NCI-H510A (cell line): ENCODE measurements at regions not wholly inside any gene's neighbourhood (a gene's known extent, or its start where the extent isn't known, plus 50 kb on each side); places are given as distances from the start of the nearest gene placed in this dataset.
"Not testable (repeated sequence)": the region's sequence is repeated elsewhere in the genome, so short reads cannot be mapped to it uniquely, and the experiment has no call there.

Experiments used
- DNase-seq: peaks from one replicate; lab custom pipeline; 2025; lab: John Stamatoyannopoulos, UW

DNA sequence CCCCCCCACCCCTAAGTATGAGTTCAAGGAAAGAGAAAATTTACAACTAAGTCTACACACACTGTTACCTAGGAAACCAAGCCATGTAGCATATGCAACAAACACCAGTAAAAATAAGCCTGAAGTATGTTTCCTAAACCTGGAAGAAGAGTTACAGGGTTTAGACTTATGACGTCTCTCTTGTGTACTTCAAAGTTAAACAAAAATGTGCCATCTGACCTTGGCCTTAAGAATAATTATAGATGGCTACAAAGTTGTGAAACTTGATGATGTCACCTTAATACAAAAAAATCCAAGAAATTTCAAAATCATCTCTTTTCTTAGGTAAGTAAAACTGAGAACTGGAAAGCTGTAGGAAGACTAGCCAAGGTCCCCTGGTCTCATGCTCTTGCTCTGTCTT, 297.6 kb upstream of the NRXN1 start:
- no peak for DNase-seq

DNA sequence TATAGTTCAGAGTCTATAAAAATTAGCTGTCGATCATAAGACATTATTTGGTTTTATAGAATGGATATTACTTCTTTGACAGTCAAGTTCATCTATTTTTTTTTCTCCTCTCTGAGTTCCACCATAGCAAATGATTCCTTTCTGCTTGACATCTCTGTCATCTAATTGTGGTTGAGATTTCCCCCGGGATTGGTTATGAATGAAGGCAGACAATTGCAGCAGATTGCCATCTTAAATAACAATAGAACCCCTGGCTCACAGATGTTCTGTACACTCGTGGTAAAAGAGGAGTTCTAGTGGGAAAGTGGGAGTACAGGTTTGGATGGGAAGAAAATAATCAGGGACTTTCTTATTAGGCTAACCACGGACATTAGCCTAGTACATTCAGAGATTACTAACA, 292.1 kb upstream of the NRXN1 start:
- no peak for DNase-seq

DNA sequence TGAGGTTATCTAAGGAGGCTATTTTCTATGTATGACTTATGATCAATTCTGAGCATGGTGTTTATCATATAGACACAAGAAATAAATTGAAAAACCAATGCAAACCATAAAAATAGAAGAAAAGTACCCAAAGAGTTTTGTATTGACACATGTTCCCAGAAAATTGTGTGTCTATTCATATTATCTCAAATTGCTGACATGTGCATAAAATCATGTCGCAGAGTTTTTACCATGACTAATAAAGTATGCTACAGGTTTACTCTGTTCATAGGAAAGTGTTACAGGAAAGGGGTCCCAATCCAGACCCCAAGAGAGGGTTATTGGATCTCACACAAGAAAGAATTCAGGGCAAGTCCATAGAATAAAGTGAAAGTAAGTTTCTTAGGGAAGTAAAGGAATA, 290.7 kb upstream of the NRXN1 start:
- DNase-seq, result no peak

DNA sequence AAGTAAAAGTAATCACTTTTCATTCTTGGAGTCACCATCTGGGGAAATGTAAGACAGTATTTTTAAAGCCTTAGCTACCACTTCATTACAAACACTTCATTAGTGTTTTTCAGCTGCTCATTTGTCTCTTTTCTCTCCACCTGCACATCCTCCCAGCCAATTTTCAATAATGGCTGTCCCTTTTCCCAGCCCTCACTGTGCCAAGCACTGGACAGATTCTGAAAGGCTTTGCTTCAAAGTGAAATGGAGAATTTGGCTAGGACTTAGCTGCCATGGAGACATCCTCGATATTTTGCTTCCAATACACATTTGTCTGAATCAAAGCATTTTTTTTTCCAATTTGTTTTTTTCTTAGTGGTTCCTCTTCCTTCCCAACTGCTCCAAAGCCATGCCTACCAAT, 272.4 kb upstream of the NRXN1 start:
- DNase-seq, result no peak

DNA sequence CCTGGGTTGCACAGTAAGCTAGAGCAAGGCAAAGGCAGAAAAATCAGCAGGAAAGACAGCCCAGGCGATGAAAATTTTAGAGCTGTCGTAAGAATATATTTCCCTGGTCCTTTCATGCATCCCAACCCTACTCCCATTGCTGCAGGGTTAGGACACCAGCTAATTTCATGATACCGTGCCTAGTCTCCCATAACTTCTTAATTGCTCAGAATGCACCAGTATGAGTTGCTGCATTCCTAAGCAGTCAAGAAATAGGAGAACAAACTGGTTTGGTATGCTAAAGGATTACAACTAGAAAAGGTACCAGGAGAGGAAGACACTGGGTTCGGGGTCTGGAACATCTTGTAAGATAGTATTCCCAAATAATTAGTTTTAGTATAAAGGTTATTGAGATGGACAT, 269.4 kb upstream of the NRXN1 start:
- no peak for DNase-seq

DNA sequence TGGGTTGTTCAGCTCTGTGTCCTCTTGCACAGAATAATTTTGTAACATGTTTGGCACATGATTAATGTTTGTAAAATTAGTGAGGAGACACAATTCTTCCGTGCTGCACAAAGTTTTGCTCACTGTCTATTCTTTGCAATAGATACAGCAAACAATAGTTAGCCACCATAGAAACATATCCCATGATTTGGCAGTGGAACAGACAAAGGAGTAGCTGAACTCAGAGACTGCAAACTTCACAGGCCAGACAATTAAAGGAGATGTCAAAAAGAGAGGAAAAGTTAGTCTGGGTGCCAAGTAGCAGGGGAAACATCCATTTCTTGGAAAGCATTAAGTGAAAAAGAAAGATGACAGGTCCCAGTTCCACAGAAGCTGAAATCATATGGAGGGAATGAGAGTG, 267.4 kb upstream of the NRXN1 start:
- DNase-seq, result no peak

DNA sequence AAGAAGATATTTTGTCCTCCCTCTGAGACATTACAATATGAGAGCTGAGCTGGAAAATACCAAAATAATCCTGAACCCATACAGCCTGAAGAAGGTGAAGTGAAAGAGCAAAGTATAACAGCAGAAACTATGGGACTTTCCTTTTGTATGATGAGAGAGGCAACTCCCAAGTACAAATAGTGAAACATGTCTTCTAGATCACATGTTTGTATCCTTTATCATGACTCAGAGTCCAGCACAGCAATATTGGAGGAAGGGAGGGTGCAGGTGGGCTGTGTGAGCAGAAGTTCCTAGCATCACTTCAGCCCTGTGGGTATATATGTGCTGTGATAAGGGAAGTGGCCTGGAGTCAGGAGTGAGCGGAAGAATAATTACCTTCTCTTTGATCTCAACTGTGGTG, 265.6 kb upstream of the NRXN1 start:
- no peak for DNase-seq

DNA sequence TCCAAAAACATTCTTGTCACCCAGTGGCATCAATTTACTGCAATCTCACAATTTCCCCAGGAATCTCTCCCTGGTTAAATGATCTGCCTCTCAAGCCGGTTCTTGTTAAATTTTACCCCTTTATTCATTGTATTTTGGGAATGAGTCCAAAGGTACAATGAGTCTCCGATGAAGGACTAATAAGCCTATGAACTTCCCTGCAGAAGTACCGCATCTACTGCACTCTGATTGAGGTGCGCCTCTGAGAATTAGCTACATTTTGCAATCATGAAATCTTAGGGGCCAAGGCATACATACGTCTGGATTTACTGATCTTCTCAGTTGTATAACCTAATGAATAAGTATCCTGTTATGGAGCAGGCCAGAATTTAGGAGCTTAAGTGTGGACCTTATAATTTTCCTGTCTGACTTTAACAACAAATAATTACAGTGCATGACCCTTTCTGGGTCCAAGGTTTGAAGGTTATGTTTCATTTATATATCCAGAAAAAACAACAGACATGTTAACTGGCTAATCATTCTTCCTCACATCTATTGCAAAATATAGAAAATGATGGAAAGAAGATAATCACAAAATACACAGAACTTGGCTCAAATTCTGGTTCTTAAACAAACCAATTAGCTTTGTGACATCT, 261.8 kb upstream of the NRXN1 start:
- no peak for DNase-seq

DNA sequence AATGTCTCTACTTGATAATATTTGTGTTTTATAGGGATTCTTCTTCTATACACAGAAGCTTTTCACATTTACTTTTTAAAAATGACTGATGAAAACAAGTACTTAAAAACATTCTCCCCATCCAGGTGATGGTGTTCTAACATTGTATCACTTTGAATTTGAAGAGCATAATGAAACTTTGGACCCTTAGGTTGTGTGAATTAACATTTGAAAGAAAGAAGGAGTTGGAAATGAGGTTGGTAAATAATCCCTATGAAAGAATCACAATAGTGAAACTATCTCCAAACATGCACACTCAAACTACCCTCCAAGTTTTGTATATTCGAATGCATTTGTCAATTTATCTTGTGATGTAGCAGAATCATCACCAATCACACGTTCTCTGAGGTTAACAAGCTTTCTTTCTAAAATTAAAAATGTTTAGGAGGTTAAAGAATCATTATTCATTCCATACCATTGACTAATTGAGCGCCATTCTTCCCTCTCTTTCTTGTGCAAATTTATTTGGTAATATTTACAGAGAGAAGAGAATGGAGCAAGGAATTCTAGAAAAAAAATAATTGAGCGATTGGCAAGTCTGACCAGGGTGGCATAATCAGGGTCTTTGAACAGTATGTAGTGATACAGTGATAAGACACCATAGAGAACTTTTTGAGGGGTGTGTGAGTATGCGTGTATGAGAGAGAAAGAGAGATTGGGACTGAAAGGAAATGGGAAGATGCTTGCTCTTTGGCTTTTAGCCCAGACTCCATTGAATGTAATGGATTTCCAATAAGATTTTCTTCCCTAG, 260.0 kb upstream of the NRXN1 start:
- DNase-seq, result no peak

DNA sequence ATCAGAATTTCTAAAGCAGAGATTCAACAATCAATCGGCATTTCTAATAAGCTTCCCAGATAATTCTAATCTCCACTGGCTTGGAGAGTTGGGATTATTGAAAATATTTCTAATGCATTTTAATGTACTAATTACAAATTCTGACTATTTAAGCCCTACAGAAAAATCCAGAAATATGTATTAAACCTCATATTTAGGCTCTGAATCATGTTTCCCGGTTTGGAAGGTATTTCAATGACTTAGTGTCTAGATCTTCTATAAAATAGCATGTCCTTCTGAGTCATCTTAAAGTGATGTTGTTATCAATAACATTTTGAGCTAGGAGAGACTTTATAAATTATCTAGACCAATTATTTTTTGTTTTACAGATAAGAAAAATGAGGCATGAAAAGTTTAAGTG, 258.8 kb upstream of the NRXN1 start:
- DNase-seq, result no peak

DNA sequence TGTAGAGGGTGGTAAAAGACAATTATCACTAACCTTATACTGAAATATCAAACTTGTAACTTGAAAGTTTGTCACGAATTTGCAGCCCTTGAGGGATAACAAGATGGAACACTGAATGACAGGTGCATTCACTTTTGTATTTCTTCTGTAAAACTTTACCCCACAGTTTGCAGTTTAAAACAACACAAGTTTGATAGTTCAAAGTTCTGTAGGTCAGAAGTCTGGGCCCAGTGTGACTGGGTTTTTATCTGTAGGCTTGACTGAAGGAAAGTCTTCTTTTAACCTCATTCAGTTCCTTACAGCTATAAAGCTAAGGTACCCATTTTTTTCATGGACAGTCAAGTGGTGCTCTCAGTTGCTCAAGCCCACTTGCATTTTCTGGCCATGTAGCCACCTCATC, 257.1 kb upstream of the NRXN1 start:
- DNase-seq, result no peak

DNA sequence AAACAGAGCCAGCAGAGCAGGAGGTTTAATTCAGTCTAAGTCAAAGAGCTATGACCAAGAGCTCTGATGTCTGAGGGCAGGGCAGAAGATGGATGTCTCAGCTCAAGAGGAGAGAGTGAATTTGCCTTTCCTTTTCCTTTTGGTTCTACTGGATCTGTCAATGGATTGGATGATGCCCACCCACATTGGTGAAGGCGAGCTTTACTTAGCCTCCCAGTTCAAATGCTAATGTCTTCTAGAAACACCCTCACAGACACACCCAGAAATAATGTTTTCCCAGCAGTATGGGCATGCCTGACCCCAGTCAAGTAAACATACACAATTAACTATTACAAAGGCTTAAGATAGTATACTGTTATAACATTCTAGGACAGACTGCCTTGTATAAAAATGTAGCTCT, 236.3 kb upstream of the NRXN1 start:
- DNase-seq, result no peak

DNA sequence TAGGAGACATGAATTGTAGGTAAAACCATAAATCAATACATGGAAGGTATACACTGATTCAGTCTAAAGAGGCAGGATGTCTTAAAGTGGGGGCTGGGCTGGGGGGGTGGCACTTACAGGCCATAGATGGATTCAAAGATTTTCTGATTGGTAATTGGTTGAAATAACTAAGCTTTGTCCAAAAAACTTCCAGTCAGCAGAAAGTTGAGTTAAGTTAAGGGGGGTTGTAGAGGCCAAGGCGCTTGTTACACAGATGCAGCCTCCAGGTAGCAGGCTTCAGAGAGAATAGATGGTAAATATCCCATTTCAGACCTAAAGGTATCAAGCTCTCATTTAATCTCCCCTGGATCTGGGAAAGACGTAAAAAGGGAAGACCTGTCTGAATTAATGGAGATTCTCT, 233.6 kb upstream of the NRXN1 start:
- DNase-seq, result no peak

DNA sequence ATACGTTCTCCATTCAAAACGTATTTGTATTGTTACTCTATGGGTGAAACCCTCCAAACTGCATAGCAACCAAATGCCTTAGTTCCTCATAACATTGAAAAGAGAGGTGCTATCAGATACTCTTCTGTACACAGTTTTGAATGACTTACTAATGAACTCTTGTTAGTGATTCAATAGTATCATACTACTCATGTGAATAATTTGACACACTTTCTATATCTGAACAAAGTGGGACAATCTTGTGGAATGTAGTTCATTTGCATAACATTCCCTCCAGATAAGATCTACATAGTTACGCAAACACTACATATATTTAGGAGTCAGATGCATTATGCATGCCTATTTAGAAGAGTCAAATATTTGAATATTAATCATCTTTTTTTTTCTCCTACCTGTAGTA, 232.0 kb upstream of the NRXN1 start:
- no peak for DNase-seq

DNA sequence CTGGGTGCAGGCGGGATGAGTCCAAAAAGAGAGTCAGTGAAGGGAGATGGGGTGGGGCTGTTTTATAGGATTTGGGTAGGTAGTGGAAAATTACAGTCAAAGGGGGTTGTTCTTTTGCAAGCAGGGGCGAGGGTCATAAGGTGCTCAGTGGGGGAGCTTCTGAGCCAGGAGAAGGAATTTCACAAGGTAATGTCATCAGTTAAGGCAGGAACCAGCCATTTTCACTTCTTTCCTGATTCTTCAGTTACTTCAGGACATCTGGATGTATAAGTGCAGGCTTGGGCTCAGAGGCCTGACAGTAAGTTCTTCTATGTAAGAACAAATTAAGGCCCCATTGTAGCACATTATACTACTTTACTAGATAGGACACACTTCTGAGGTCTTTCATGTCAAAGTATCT, 231.2 kb upstream of the NRXN1 start:
- not testable (repeated sequence) for DNase-seq

DNA sequence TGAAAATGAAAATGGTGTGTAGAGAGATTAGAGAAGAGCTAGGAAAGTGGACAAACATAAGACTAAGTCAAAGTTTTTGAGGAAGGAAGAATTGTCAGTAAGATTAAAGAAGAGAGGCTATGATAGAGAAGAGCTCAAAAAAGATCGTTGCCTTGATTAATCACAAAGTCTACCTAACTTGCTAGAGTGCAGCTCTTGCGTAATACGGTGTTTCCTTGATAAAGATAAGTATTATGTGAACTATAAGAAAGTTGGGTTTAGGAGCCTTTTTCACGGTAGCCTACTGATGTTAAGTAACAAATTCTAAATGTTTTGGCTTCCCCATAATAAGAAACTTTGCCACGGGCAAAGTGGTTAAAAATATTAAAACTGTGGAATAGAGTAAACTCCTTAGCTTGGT, 226.4 kb upstream of the NRXN1 start:
- DNase-seq, result no peak

DNA sequence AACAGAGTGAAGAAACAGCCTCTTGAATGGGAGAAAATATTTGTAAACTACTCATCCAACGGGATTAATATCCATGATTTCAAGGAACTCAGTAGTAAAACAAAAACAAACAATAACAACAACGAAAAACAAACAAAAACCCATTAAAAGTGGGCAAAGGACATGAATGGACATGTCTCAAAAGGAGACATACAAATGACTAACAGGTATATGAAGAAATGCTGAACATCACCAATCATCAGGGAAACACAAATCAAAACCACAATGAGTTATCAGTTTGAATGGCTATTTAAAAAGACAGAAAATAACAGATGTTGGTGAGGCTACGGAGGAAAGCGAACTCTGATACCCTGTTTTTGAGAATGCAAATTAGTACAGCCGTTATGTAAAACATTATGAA, 224.8 kb upstream of the NRXN1 start:
- DNase-seq, result no peak

DNA sequence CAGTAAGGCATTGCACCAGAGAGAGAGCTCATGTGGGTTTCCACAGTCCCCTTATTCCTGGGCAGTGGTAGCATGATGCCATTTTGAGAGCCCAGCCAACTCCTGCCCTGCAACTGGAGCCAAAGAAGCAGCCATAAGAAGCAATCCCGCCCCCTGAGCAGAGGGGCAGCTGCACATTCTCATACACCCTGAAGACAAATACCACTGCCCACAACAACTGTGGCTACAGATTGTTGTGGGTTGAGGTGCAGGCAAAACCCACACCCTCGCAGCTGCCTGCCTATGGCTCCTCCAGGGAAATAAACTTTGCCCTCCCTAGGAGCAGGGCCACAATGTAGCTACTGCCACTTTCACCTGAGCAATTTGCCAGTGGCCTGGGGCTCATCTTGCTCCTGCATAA, 219.4 kb upstream of the NRXN1 start:
- no peak for DNase-seq

DNA sequence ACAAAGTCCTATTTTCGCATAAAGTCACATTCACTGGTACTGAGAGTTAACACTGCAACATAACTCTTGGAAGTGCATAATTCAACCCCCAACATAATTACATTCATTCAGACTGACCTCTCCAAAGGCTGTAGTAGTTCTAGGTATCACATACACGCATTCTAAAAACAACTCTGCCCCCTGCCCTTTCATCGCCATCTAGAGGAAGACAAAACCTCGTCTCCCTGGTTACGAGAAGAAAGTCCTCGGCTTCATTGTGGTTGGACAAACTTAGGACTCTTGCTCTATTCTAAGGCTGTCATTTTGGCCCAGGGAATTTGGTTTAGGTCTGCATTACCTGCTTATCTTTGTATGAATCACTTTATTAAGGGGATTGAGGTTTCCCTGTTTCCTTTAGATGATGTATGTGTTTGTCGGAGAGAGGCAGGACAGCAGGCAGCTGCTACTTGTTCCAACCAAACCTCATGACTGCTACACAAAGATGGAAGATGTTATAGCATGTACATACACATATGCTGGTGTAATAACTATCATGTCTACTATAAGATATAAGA, 215.4 kb upstream of the NRXN1 start:
- no peak for DNase-seq

DNA sequence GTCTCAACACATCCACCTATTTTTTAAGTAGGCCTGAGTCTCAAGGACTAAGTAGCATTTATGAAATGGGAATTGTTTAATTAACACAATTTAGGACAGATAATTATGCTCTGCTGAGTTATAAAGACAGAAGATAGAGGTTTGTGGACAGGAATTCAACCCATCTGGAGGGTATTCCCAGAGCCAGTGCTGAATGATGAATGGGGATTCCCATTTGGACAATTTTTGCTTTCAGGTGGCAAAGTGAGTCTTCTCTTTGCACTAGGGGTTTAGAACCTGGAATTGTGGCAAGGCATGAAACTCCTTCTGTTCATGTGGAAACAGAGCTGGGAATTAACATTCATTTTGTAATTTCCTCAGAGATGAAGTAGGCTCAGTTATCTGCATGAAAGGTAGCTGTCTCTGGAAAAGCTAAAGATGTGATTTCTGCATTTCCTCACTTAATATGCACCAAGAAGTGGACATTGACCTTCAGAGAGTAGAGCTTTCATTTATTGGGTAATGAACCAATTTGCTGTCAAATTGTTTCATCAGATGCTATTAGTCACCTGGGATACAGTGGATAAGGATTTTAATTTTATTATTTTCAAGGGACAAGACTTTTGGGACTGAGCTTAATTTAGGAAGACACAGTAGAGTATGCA, 212.1 kb upstream of the NRXN1 start:
- DNase-seq, result no peak

DNA sequence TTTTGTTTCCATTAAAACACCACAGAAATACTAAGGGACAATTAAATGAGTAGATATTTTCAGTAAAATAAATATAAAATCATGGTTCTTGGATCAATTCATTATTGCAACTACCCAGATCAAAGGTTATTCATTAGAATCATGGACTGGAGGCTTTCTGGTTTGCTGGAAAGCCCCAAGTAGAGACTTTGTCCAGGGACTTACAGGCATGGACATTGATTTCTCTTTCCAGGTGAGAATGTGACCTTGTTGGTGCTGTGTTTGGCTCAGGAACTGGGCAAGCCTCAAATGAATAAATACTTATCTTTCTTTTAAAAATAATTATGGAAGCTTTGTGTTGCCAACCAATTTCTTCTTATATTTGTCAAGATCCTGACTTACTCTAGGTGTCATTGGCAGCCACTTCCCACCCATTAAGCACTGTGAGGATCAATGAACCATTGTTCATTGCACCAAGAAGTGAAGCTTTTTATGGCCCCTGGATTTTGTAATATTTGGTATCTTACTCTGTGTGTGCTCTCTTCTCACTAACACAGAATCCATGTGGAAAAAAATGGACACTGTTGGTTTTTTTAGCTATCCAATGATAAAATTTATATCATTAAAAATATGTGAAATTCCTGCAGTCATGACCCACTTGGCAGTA, 205.8 kb upstream of the NRXN1 start:
- DNase-seq, result no peak

DNA sequence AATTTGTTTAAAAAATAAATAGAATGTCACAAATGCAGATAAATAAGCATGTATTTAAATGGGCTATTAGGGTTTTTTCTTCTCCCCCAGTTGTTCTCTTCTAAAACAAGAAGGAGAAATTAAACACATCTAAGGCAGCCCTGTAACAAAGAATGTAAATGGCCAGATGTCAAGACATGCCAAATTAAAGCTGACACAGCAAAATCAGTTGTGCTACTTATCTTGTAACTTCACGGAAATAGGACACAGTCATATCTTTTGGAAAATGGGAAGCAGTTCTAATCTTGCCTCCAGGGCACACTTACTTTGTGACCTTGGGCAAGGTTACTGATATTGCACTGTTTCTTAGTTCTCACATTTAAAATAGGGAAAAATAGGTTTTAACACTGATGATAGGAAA, 200.1 kb upstream of the NRXN1 start:
- no peak for DNase-seq

DNA sequence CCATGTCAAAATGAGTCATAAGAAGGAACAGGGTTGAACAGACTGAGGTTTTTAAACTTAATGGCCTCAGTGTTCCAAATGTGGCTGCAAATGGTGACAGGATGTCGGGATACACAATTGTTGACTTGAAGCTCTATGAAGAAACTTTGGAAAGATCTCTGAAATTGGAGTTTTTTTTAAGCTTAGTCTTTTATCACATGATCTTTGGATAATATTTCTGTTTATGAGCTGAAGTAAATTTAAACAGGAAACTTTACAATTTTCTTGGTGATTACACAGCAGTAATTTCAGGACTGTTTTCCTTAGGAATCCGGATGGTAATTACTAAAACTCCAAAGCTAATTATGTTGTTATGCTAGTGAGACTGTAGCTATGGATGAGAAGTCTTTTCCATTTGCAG, 199.1 kb upstream of the NRXN1 start:
- DNase-seq, result no peak
